Esophagus muscularis mucosa (tissue), 4 donors: ENCODE measurements at regions not wholly inside any gene's neighbourhood (a gene's known extent, or its start where the extent isn't known, plus 50 kb on each side); places are given as distances from the start of the nearest gene placed in this dataset.
"Not testable (repeated sequence)": the region's sequence is repeated elsewhere in the genome, so short reads cannot be mapped to it uniquely, and the experiment has no call there.

ENCODE experiments used
- EP300 ChIP-seq: sonication (generic); formaldehyde crosslinking; IDR thresholded peaks from one replicate; pipeline ENCODE4 v1.6.1; 2017; ENCODE audit warnings: antibody characterized with exemption
- POLR2A ChIP-seq: fragments of 450-650 bp; IDR thresholded peaks from one replicate; pipeline ENCODE4 v1.6.1; 2017; ENCODE audit warnings: antibody characterized with exemption, moderate library complexity, mild to moderate bottlenecking, low read depth
- TF ChIP-seq, protein P1 (sequence below), 3 experiments: fragments of 200-600 bp in 2 of 3; fragments of 450-650 bp in 1 of 3; sonication (generic) in 2 of 3; IDR thresholded peaks; one replicate each; pipeline ENCODE4 v1.5.1; 2017 to 2019; ENCODE audit warnings: antibody characterized with exemption in 3 of 3, mild to moderate bottlenecking in 2 of 3, moderate library complexity in 1 of 3

- TF ChIP-seq, protein P1, sequence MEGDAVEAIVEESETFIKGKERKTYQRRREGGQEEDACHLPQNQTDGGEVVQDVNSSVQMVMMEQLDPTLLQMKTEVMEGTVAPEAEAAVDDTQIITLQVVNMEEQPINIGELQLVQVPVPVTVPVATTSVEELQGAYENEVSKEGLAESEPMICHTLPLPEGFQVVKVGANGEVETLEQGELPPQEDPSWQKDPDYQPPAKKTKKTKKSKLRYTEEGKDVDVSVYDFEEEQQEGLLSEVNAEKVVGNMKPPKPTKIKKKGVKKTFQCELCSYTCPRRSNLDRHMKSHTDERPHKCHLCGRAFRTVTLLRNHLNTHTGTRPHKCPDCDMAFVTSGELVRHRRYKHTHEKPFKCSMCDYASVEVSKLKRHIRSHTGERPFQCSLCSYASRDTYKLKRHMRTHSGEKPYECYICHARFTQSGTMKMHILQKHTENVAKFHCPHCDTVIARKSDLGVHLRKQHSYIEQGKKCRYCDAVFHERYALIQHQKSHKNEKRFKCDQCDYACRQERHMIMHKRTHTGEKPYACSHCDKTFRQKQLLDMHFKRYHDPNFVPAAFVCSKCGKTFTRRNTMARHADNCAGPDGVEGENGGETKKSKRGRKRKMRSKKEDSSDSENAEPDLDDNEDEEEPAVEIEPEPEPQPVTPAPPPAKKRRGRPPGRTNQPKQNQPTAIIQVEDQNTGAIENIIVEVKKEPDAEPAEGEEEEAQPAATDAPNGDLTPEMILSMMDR (IDR thresholded peaks at IDR 0.05), result not testable (repeated sequence)
- TF ChIP-seq POLR2A, EP300: not testable (repeated sequence)
Measured at GRCh38 chr1:58969176-58969575, 185.3 kb upstream of the JUN start.
